HG02981 (cell line): ENCODE measurements at regions not wholly inside any gene's neighbourhood (a gene's known extent, or its start where the extent isn't known, plus 50 kb on each side); places are given as distances from the start of the nearest gene placed in this dataset.

Experiments
- ATAC-seq: cut with Tn5 transposase; IDR thresholded peaks from one replicate; pipeline ENCODE4 v1.9.1; 2021; ENCODE audit warnings: mild to moderate bottlenecking, moderate library complexity; ENCODE audit not compliant: unreplicated experiment

- ATAC-seq = no peak
These were observed 258.9 kb upstream of the CFAP20DC start for GRCh38 chr3:59308684-59309083.

DNA sequence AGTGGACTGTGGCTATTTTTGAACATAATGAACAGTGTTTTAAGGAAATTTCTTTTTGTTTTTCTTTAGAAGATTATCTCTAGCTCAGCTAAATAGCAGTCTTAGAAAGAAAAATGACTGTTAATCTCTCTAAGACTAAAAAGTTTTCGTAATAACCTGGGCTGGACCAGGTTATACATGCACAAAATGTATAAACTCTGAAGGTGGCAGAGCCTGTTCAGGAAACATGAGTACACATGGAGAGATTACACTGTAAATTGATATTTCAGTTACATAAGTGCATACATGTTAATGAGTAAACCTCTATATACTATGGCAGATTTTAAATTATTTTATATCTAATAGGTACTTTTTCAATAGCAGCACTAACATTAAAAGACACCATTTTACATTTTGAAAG lies 258.2 kb upstream of the CFAP20DC start:
- no peak for ATAC-seq

DNA sequence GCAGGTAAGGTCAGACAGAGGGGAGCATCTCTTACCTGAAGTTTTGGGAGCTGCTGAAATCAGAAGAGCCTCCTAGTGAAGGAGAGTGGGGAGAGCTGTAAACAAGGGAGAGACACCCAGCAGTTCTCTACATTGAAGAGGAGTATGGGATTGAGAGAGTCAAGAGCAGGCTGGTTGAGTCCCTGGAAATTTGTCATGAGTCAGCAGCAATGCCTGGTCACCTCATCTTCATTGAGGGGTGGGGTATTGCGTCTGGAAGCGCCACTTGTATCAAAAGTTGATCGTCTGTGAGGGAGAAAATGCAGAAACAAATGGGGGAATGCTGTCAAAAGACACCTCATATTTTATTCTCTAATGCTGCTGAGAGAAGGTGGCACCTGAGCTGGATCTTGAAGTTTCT lies 256.6 kb upstream of the CFAP20DC start:
- ATAC-seq = no peak

- ATAC-seq = no peak
These were observed 254.5 kb upstream of the CFAP20DC start for GRCh38 chr3:59304296-59304695.

DNA sequence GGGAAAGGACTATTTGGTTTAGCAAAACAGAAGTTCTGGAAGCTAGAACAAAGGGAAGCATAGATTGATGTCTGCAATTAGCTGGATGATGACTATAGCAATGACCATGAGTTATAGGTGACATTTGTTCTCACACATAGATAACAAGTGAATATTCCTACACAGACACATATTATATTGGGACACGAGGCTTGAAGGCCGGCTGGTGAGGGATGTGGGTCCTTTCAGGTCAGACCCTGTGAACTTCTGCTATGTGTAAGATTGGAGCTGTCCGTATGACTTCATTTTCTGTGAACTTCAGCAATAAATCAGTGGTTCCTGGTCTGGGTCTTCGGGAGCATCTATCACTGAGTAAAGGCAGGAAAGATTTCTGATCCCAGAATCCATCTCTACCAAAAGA lies 253.6 kb upstream of the CFAP20DC start:
- ATAC-seq = no peak

GRCh38 chr3:59302442-59302841 lies 252.6 kb upstream of the CFAP20DC start:
- no peak for ATAC-seq

- no peak for ATAC-seq
These were observed 250.9 kb upstream of the CFAP20DC start for GRCh38 chr3:59300733-59301132.

DNA sequence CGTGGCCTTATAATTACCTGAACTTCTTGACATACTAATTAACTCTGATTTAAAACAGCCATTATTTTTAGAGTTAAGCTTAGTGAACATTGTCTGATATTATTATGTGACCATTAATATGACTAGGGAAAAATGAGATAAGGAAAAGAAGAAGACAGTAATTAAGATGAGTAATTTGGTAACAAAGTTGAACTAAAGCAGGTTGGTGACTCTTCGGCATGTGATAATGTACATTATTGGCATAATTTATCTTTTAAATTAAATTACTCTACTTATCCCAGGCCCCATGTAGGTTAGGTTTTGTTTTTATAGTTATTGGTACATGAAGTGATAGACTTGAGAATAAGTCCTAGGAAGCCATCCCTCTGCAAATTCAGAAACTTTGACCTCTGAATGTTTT lies 249.7 kb upstream of the CFAP20DC start:
- no peak for ATAC-seq

GRCh38 chr3:59290358-59290757 lies 240.5 kb upstream of the CFAP20DC start:
- no peak for ATAC-seq

- no peak for ATAC-seq
These were observed 240.0 kb upstream of the CFAP20DC start for GRCh38 chr3:59289831-59290230.

- no peak for ATAC-seq
These were observed 239.1 kb upstream of the CFAP20DC start for GRCh38 chr3:59288951-59289350.

DNA sequence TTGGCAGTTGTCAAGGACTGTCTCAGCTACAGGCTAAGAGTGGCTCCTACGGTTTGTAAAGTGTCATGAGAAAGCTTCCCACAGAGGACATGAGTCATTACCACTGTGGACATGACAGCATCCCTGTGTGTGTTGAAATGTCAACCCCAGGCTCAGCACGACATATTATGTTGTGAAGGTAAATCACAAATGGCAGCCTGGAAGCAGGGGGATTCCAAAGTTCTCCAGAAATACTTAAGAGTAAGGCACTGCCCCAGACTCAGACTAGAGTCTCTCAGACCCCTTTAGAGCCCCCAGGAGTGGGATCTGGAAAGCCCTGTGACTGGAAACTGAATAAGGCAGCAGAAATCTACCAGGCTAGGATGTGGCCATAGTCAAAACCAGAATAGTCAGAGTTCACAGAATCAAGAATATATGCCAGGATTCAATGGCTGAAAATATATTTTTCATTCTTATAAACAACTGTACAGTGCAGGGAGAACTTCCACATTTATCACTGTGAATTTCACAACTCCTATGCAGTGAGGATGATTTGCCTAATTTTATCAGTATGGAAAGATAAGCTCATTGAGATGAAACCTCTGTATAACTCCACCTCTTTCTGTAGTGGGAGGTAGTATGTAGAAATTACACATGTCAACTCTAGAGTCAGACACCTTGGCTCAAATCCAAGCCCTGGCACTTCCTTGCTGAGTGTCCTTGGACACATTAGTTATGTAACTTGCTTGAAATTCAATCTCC lies 237.1 kb upstream of the CFAP20DC start:
- ATAC-seq = no peak

DNA sequence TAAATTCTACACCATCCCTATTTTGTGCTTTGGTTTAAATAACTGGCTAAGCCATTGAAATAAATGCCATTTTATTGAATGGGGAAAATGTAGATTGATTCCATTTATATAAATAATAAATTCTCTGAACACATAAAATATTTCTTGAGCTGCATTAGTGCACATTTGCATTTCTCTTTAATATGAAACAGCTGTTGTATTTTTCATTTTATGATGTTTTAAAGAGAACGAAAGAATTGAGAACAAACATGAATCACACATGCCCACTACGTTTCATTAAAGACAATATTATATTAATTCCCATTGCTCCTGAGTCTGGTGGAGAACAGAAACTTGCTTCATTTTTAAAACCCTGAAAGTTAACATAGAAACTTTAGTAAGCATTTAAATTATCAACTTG lies 235.7 kb upstream of the CFAP20DC start:
- ATAC-seq = no peak

GRCh38 chr3:59284926-59285325 lies 235.1 kb upstream of the CFAP20DC start:
- no peak for ATAC-seq

DNA sequence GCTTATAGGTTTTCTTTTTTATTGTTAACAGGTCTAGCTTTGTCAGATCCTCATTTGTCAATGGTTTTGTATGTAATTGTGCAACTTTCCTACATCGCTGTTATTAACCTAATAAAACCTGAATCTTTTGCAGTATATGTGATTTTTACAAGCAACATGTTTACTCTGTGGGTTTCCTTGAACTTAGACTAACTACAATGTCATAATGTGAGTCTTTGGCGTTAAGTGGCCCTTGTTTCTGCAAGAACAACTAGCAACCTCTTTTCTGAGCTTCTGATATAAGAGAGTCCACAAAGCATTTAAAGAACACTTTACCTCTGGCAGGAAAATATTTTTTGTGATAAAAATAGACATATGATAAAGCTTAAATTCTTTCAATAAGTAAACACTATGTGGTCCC lies 230.3 kb upstream of the CFAP20DC start:
- ATAC-seq = no peak

- no peak for ATAC-seq
These were observed 228.0 kb upstream of the CFAP20DC start for GRCh38 chr3:59277816-59278215.

DNA sequence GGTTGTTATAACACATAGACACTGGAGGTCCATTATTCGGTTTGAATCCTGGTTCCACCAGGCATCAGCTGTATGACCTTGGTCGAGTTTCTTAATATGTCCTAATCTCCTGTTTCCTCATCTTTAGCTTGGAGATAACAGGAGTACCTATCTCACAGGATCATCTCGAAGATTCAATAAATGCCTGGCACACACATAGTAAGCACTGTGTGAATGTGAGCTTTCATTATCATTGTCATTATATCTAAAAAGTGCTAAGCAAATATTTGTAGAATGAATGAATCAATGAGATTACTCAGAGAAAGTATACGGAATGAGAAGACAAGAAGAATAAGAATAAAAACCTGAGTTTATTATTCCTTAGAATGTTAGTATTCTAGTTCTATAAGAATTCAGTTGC lies 227.4 kb upstream of the CFAP20DC start:
- ATAC-seq = no peak

- no peak for ATAC-seq
These were observed 224.2 kb upstream of the CFAP20DC start for GRCh38 chr3:59273976-59274375.

DNA sequence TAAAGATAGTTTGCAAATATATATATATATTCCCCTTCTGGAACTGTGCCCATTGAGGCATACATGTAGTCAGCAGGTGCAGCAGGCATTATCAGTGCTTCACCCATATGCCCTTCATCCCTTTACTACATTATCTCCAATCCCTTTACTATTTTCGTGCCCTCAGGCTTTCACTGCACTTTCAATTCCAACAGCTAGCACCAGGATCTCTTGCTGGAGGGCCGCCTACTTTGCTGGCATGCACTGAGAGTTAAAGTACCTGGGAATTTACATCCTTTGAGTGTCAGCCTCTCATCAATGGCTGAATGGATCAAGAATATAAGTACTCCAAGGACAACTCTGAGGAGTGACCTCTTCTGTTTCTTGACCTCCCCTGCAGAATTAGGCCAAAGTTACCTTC lies 222.1 kb upstream of the CFAP20DC start:
- no peak for ATAC-seq

- ATAC-seq = no peak
These were observed 221.1 kb upstream of the CFAP20DC start for GRCh38 chr3:59270921-59271320.

- ATAC-seq = no peak
These were observed 220.4 kb upstream of the CFAP20DC start for GRCh38 chr3:59270209-59270608.

DNA sequence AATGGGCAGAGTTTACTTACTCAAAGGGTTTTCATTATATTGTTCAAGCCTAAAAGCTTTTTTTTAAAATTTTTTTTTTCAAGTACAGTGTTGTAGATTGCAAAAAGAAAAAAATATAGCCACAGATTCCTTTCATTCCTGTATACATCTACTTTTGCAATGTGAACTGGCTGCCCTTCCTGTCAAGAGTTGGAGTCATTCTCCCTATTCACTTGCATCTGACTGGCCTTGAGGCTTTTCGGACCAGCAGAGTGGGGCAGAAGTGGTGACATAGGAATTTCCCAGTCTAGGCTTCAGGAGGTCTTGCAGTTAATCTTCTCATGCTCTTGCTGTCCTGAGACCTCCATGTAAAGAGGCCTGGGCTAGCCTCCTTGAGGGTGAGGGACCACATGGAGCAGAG lies 218.3 kb upstream of the CFAP20DC start:
- no peak for ATAC-seq

GRCh38 chr3:59267021-59267420 lies 217.2 kb upstream of the CFAP20DC start:
- ATAC-seq = no peak
